PC-9 (cell line): ENCODE measurements at regions not wholly inside any gene's neighbourhood (a gene's known extent, or its start where the extent isn't known, plus 50 kb on each side); places are given as distances from the start of the nearest gene placed in this dataset.

ENCODE experiments used
- CTCF ChIP-seq: fragments of 200-600 bp; sonication (generic); conservative IDR thresholded peaks from 2 replicates; pipeline ENCODE4 v1.6.1; 2017; ENCODE audit warnings: mixed run types, antibody characterized with exemption, mild to moderate bottlenecking, moderate library complexity
- EZH2 ChIP-seq: fragments of 200-600 bp; sonication (generic); IDR thresholded peaks from 2 replicates; pipeline ENCODE4 v1.8.0; 2017; ENCODE audit warnings: antibody characterized with exemption, low read depth

- no peak for TF ChIP-seq CTCF
- no peak for TF ChIP-seq EZH2
These were observed 331.8 kb upstream of the NMUR2 start for GRCh38 chr5:152736906-152737305.
